Neuronal stem cell (in vitro differentiated cells): ENCODE measurements at regions not wholly inside any gene's neighbourhood (a gene's known extent, or its start where the extent isn't known, plus 50 kb on each side); places are given as distances from the start of the nearest gene placed in this dataset.

Experiments used
- DNase-seq: peaks from one replicate; pipeline ENCODE4 v3.0.0-alpha.2; 2013; ENCODE audit warnings: low spot score
- H2AFZ ChIP-seq: one replicate; pipeline ENCODE4 v1.6.1; 2013; ENCODE audit warnings: mild to moderate bottlenecking, low read length, inconsistent platforms
- H2AK5ac ChIP-seq: 2 replicates; pipeline ENCODE4 v1.6.1; 2013; ENCODE audit warnings: low read depth, mild to moderate bottlenecking, inconsistent platforms, low read length, moderate library complexity, mixed read lengths
- H2BK120ac ChIP-seq: 2 replicates; pipeline ENCODE4 v1.6.1; 2013; ENCODE audit warnings: low read depth, mild to moderate bottlenecking, inconsistent platforms, low read length, moderate library complexity, mixed read lengths
- H2BK12ac ChIP-seq: one replicate; pipeline ENCODE4 v1.6.1; 2013; ENCODE audit warnings: low read length, inconsistent platforms
- H2BK15ac ChIP-seq: 2 replicates; pipeline ENCODE4 v1.6.1; 2013; ENCODE audit warnings: mild to moderate bottlenecking, low read length, inconsistent platforms, mixed read lengths
- H2BK5ac ChIP-seq: one replicate; pipeline ENCODE4 v1.6.1; 2013; ENCODE audit warnings: inconsistent platforms, mild to moderate bottlenecking, low read length, moderate library complexity
- H3K14ac ChIP-seq: one replicate; pipeline ENCODE4 v1.6.1; 2013; ENCODE audit warnings: low read length, inconsistent platforms
- H3K18ac ChIP-seq: 2 replicates; pipeline ENCODE4 v1.6.1; 2013; ENCODE audit warnings: low read length, inconsistent platforms
- H3K23ac ChIP-seq: 2 replicates; pipeline ENCODE4 v1.6.1; 2013; ENCODE audit warnings: low read depth, mild to moderate bottlenecking, mixed read lengths, low read length, inconsistent platforms; ENCODE audit not compliant: poor library complexity
- H3K27ac ChIP-seq: replicated peaks from 3 replicates; pipeline ENCODE4 v1.5.1; 2013; ENCODE audit warnings: low read length, inconsistent platforms
- H3K27me3 ChIP-seq, 3 experiments: 2 replicates each; pipeline ENCODE4 v1.6.1; 2013; ENCODE audit warnings: low read length in 3 of 3, mild to moderate bottlenecking in 2 of 3, inconsistent platforms in 1 of 3, low read depth in 1 of 3, mixed read lengths in 1 of 3, moderate library complexity in 1 of 3; ENCODE audit not compliant: control insufficient read depth in 3 of 3, insufficient read depth in 3 of 3
- H3K36me3 ChIP-seq, 2 donors: replicated peaks in 1 of 2; 2 replicates each; pipeline ENCODE4 v1.6.1; 2013; ENCODE audit warnings: low read length in 2 of 2; ENCODE audit not compliant: control insufficient read depth in 2 of 2, insufficient read depth in 2 of 2
- H3K4ac ChIP-seq: 2 replicates; pipeline ENCODE4 v1.6.1; 2013; ENCODE audit warnings: inconsistent platforms, mild to moderate bottlenecking, low read length, moderate library complexity
- H3K4me1 ChIP-seq, 2 donors: 1 replicate in 1 of 2; 2 replicates in 1 of 2; pipeline ENCODE4 v1.6.1; 2013; ENCODE audit warnings: low read length in 2 of 2, low read depth in 1 of 2; ENCODE audit not compliant: control insufficient read depth in 2 of 2, insufficient read depth in 1 of 2
- H3K4me2 ChIP-seq: one replicate; pipeline ENCODE4 v1.6.1; 2013; ENCODE audit warnings: mild to moderate bottlenecking, low read length, inconsistent platforms; ENCODE audit not compliant: insufficient read depth, poor library complexity, severe bottlenecking
- H3K4me3 ChIP-seq, 2 donors: 2 replicates each; pipeline ENCODE4 v1.5.1; 2013; ENCODE audit warnings: low read length in 2 of 2, mild to moderate bottlenecking in 2 of 2, inconsistent platforms in 1 of 2, moderate library complexity in 1 of 2
- H3K79me1 ChIP-seq: one replicate; pipeline ENCODE4 v1.6.1; 2013; ENCODE audit warnings: low read depth, mild to moderate bottlenecking, inconsistent platforms, low read length, moderate library complexity
- H3K9ac ChIP-seq: one replicate; pipeline ENCODE4 v1.6.1; 2013; ENCODE audit warnings: mild to moderate bottlenecking, low read depth, low read length, inconsistent platforms; ENCODE audit not compliant: poor library complexity
- H3K9me3 ChIP-seq, 2 donors: replicated peaks in 1 of 2; 2 replicates each; pipeline versions ENCODE3 to v1.6.1; 2013; ENCODE audit warnings: low read length in 2 of 2, mild to moderate bottlenecking in 2 of 2, inconsistent platforms in 1 of 2, low read depth in 1 of 2, mixed read lengths in 1 of 2, moderate library complexity in 1 of 2; ENCODE audit not compliant: control insufficient read depth in 2 of 2, insufficient read depth in 1 of 2
- H4K8ac ChIP-seq: one replicate; pipeline ENCODE4 v1.6.1; 2013; ENCODE audit warnings: low read depth, mild to moderate bottlenecking, inconsistent platforms, low read length, moderate library complexity
- H4K91ac ChIP-seq: one replicate; pipeline ENCODE4 v1.6.1; 2013; ENCODE audit warnings: low read length, low read depth, mild to moderate bottlenecking, inconsistent platforms; ENCODE audit not compliant: poor library complexity
- WGBS, 2 donors: extraction: QIAGEN DNeasy Blood & Tissue Kit; methylation state at CpG; one replicate each; pipeline ENCODE4 v1.1.7; 2013; ENCODE audit warnings: missing lambda C conversion rate in 2 of 2, mixed read lengths in 1 of 2; ENCODE audit not compliant: insufficient read length in 2 of 2, insufficient replicate concordance in 1 of 2; ENCODE audit errors: extremely low coverage in 2 of 2; 5-methylcytosine and 5-hydroxymethylcytosine counted together

GRCh38 chr20:22449188-22449973, 135.0 kb downstream of the FOXA2 start:
- Histone ChIP-seq H2BK120ac (no peak overlapping the region), H3K9ac (no peak overlapping the region), H2BK15ac (no peak overlapping the region), H3K9me3 (no peaks in the 10 kb centered on the region), H3K27me3 (no peaks in the 10 kb centered on the region), H3K4me2 (no peak overlapping the region), H2BK12ac (no peak overlapping the region), H3K14ac (no peak overlapping the region), H3K4me3 (peak overlapping the region in 1 of 2 donors; percentile 45), H3K4ac (no peak overlapping the region), H2AFZ (no peak overlapping the region), H3K4me1 (no peaks in the 10 kb centered on the region), H3K36me3 (no peaks in the 10 kb centered on the region), H2AK5ac (no peak overlapping the region), H2BK5ac (no peak overlapping the region), H4K91ac (no peak overlapping the region), H3K79me1 (no peaks in the 10 kb centered on the region), H4K8ac (no peak overlapping the region), H3K23ac (no peak overlapping the region), H3K18ac (no peak overlapping the region), H3K27ac (no peak overlapping the region)
- no CpG with 5 or more reads among the region's 10 CpGs for WGBS, 2 donors
- DNase-seq = no peak

GRCh38 chr20:22447447-22447778, 137.0 kb downstream of the FOXA2 start:
- H3K4me1 ChIP-seq = no peaks in the 10 kb centered on the region
- WGBS, 2 donors = no CpG with 5 or more reads among the region's 1 CpG
- no peak overlapping the region for H3K4ac ChIP-seq

GRCh38 chr20:22446613-22447446, 137.5 kb downstream of the FOXA2 start:
- no peaks in the 10 kb centered on the region for H3K9me3 ChIP-seq
- no peak overlapping the region for H4K8ac ChIP-seq
- H2BK15ac ChIP-seq = no peak overlapping the region
- no peak overlapping the region for H3K4me2 ChIP-seq
- H3K18ac ChIP-seq = no peak overlapping the region
- no peak overlapping the region for H3K4ac ChIP-seq
- H2AFZ ChIP-seq = no peak overlapping the region
- no peak overlapping the region for H3K4me3 ChIP-seq
- H3K79me1 ChIP-seq = no peaks in the 10 kb centered on the region
- H4K91ac ChIP-seq = no peak overlapping the region
- no peak overlapping the region for H3K9ac ChIP-seq
- no peak overlapping the region for H2BK12ac ChIP-seq
- H2BK120ac ChIP-seq = no peak overlapping the region
- no peaks in the 10 kb centered on the region for H3K4me1 ChIP-seq
- no peaks in the 10 kb centered on the region for H3K27me3 ChIP-seq
- H3K27ac ChIP-seq = no peak overlapping the region
- DNase-seq = no peak
- no peak overlapping the region for H3K14ac ChIP-seq
- no peak overlapping the region for H2BK5ac ChIP-seq
- no peak overlapping the region for H2AK5ac ChIP-seq
- no peaks in the 10 kb centered on the region for H3K36me3 ChIP-seq
- H3K23ac ChIP-seq = no peak overlapping the region
- WGBS, 2 donors = no CpG with 5 or more reads among the region's 5 CpGs

More at GRCh38 chr20:22447447-22447778, 137.0 kb downstream of the FOXA2 start:
- Histone ChIP-seq H3K18ac (no peak overlapping the region), H3K36me3 (no peaks in the 10 kb centered on the region), H2BK15ac (no peak overlapping the region), H4K91ac (no peak overlapping the region), H3K27ac (no peak overlapping the region), H3K79me1 (no peaks in the 10 kb centered on the region), H3K14ac (no peak overlapping the region), H2AFZ (no peak overlapping the region), H3K23ac (no peak overlapping the region), H2BK120ac (no peak overlapping the region), H3K9ac (no peak overlapping the region), H3K4me3 (no peak overlapping the region), H3K4me2 (no peak overlapping the region), H3K9me3 (no peaks in the 10 kb centered on the region), H2AK5ac (no peak overlapping the region), H4K8ac (no peak overlapping the region), H3K27me3 (no peaks in the 10 kb centered on the region), H2BK12ac (no peak overlapping the region), H2BK5ac (no peak overlapping the region)
- no peak for DNase-seq

GRCh38 chr20:22442318-22442717, 142.1 kb downstream of the FOXA2 start:
- Histone ChIP-seq H3K4me1 (no peaks in the 10 kb centered on the region), H3K4me3 (no peak overlapping the region), H3K23ac (no peak overlapping the region), H4K91ac (no peak overlapping the region), H2AK5ac (no peak overlapping the region), H3K18ac (no peak overlapping the region), H2BK120ac (no peak overlapping the region), H2BK5ac (no peak overlapping the region), H3K79me1 (no peaks in the 10 kb centered on the region), H3K36me3 (no peaks in the 10 kb centered on the region), H2BK15ac (no peak overlapping the region), H2BK12ac (no peak overlapping the region), H3K27ac (no peak overlapping the region), H3K9me3 (no peaks in the 10 kb centered on the region), H3K4me2 (no peak overlapping the region), H4K8ac (no peak overlapping the region), H3K27me3 (no peaks in the 10 kb centered on the region), H3K4ac (no peak overlapping the region), H2AFZ (no peak overlapping the region), H3K9ac (no peak overlapping the region), H3K14ac (no peak overlapping the region)
- DNase-seq = no peak
- WGBS, 2 donors = no CpG with 5 or more reads among the region's 7 CpGs
